Epithelial cell of esophagus (primary cell): ENCODE measurements at regions not wholly inside any gene's neighbourhood (a gene's known extent, or its start where the extent isn't known, plus 50 kb on each side); places are given as distances from the start of the nearest gene placed in this dataset.

Source experiments
- DNase-seq: peaks from one replicate; pipeline ENCODE4 v3.0.0; 2010; ENCODE audit warnings: low read depth
- H3K4me3 ChIP-seq: 2 replicates; pipeline ENCODE4 v1.5.1; 2011; ENCODE audit warnings: mild to moderate bottlenecking, low read length, control low read depth
- CTCF ChIP-seq: IDR thresholded peaks from 2 replicates; pipeline ENCODE4 v1.5.1; 2011; ENCODE audit warnings: low read depth, mild to moderate bottlenecking, low read length, control low read depth, inconsistent platforms; ENCODE audit not compliant: insufficient read depth; ENCODE audit errors: missing control alignments

GRCh38 chr16:17723531-17724134 is 252.9 kb upstream of the XYLT1 start:
- DNase-seq, result no peak
- H3K4me3 ChIP-seq, result no peak overlapping the region
- TF ChIP-seq CTCF, result no peak

GRCh38 chr16:17718495-17718894 is 247.7 kb upstream of the XYLT1 start:
- TF ChIP-seq CTCF, result no peak
- DNase-seq, result no peak

GRCh38 chr16:17705847-17706246 is 235.1 kb upstream of the XYLT1 start:
- no peak for TF ChIP-seq CTCF
- DNase-seq, result no peak
- H3K4me3 ChIP-seq, result no peak overlapping the region

More at GRCh38 chr16:17718495-17718894, 247.7 kb upstream of the XYLT1 start:
- H3K4me3 ChIP-seq, result no peak overlapping the region

GRCh38 chr16:17696616-17697015 is 225.9 kb upstream of the XYLT1 start:
- no peak overlapping the region for H3K4me3 ChIP-seq
- no peak for TF ChIP-seq CTCF
- no peak for DNase-seq

GRCh38 chr16:17692484-17692883 is 221.7 kb upstream of the XYLT1 start:
- no peak for DNase-seq
- no peak for TF ChIP-seq CTCF
- H3K4me3 ChIP-seq, result no peak overlapping the region

- no peak for DNase-seq
- no peak overlapping the region for H3K4me3 ChIP-seq
- TF ChIP-seq CTCF, result no peak
These were observed 221.1 kb upstream of the XYLT1 start for GRCh38 chr16:17691899-17692176.

- no peak for DNase-seq
- no peak for TF ChIP-seq CTCF
- H3K4me3 ChIP-seq, result no peak overlapping the region
These were observed 220.5 kb upstream of the XYLT1 start for GRCh38 chr16:17691106-17691898.
